A549 (cell line): ENCODE measurements at regions not wholly inside any gene's neighbourhood (a gene's known extent, or its start where the extent isn't known, plus 50 kb on each side); places are given as distances from the start of the nearest gene placed in this dataset.

Experiments used
- ATAC-seq, 2 experiments: fragments of 200-7000 bp in 1 of 2; fragments of >200 bp in 1 of 2; cut with Nextera tagmentation in 1 of 2; cut with Tn5 transposase in 1 of 2; 3 replicates each; pipeline versions ENCODE4 v1.8.0 to v1.9.1; 2018 to 2020; ENCODE audit warnings: mild to moderate bottlenecking in 1 of 2, moderate library complexity in 1 of 2
- CTCF ChIA-PET: fragments of 300-600 bp; sonication (Branson Sonifier 250); formaldehyde crosslinking; extraction: SDS; loops from one replicate; lab custom pipeline; 2021; ENCODE audit warnings: antibody characterized with exemption, inconsistent platforms; lab: Yijun Ruan, JAX
- POLR2A ChIA-PET: fragments of 350-600 bp; formaldehyde crosslinking; extraction: SDS; loops from one replicate; lab custom pipeline; 2021; ENCODE audit warnings: antibody characterized with exemption, inconsistent platforms; lab: Yijun Ruan, JAX
- DNase-seq, 2 experiments: peaks; one replicate each; pipeline versions ENCODE4 v3.0.0 to v3.0.0-alpha.2; 2011 to 2016; ENCODE audit warnings: low read depth in 1 of 2, low spot score in 1 of 2
- FAIRE-seq: peaks from 2 replicates; lab custom pipeline; 2011; peaks lifted over from hg19 to GRCh38; lab: Jason Lieb, UNC
- H3K27ac ChIP-seq, 2 experiments: fragments of >200 bp; sonication (Bioruptor Twin); formaldehyde crosslinking; 3 replicates each; pipeline ENCODE4 v1.5.1; 2016 to 2017
- H3K4me1 ChIP-seq: fragments of >200 bp; sonication (Bioruptor Twin); formaldehyde crosslinking; 3 replicates; pipeline ENCODE4 v1.6.1; 2016
- H3K4me2 ChIP-seq: fragments of >200 bp; sonication (Bioruptor Twin); formaldehyde crosslinking; 3 replicates; pipeline ENCODE4 v1.6.1; 2016
- H3K4me3 ChIP-seq: fragments of >200 bp; sonication (Bioruptor Twin); formaldehyde crosslinking; 3 replicates; pipeline ENCODE4 v1.5.1; 2016
- H3K9me3 ChIP-seq: fragments of >200 bp; sonication (Bioruptor Twin); formaldehyde crosslinking; 3 replicates; pipeline ENCODE4 v1.6.1; 2016
- CBX8 ChIP-seq: fragments of 200-600 bp; sonication (generic); IDR thresholded peaks from 2 replicates; pipeline ENCODE4 v1.6.1; 2016
- CHD2 ChIP-seq: fragments of 150-350 bp; IDR thresholded peaks from 2 replicates; pipeline ENCODE4 v1.6.1; 2014; ENCODE audit warnings: low read length; ENCODE audit not compliant: partially characterized antibody
- CHD4 ChIP-seq: fragments of 200-600 bp; sonication (generic); IDR thresholded peaks from 2 replicates; pipeline ENCODE4 v1.6.1; 2016; ENCODE audit warnings: antibody characterized with exemption, mild to moderate bottlenecking, borderline replicate concordance
- EHF ChIP-seq: fragments of 250-450 bp; sonication (Bioruptor Pico); IDR thresholded peaks from 2 replicates; pipeline ENCODE4 v1.5.0; 2020; ENCODE audit warnings: mild to moderate bottlenecking
- EP300 ChIP-seq, 2 experiments: fragments of >200 bp; sonication (Bioruptor Twin); formaldehyde crosslinking; IDR thresholded peaks; 2 replicates in 1 of 2; 3 replicates in 1 of 2; pipeline ENCODE4 v1.6.1; 2016 to 2017
- FOSL2 ChIP-seq, 2 experiments: fragments of 450-650 bp in 1 of 2; fragments of >200 bp in 1 of 2; sonication (Bioruptor Twin) in 1 of 2; formaldehyde crosslinking; IDR thresholded peaks; 2 replicates each; pipeline versions ENCODE4 v1.5.0 to v1.6.1; 2016 to 2020; ENCODE audit warnings: mild to moderate bottlenecking in 1 of 2, moderate library complexity in 1 of 2
- HOXB13 ChIP-seq: fragments of 250-450 bp; sonication (Bioruptor Pico); IDR thresholded peaks from 2 replicates; pipeline ENCODE4 v1.5.0; 2020; ENCODE audit warnings: low read depth, mild to moderate bottlenecking, moderate library complexity
- JUN ChIP-seq, 2 experiments: fragments of >200 bp; sonication (Bioruptor Twin); formaldehyde crosslinking; IDR thresholded peaks; 2 replicates in 1 of 2; 3 replicates in 1 of 2; pipeline ENCODE4 v1.6.1; 2016 to 2017
- JUNB ChIP-seq: fragments of >200 bp; sonication (Bioruptor Twin); formaldehyde crosslinking; IDR thresholded peaks from 2 replicates; pipeline ENCODE4 v1.6.1; 2016
- KDM1A ChIP-seq: fragments of 200-600 bp; sonication (generic); IDR thresholded peaks from 2 replicates; pipeline ENCODE4 v1.6.1; 2016; ENCODE audit warnings: low read depth, mild to moderate bottlenecking
- KDM5A ChIP-seq: fragments of 200-600 bp; sonication (generic); IDR thresholded peaks from 2 replicates; pipeline ENCODE4 v1.6.1; 2016; ENCODE audit warnings: antibody characterized with exemption, mild to moderate bottlenecking
- NFE2L2 ChIP-seq: fragments of 150-350 bp; conservative IDR thresholded peaks from 2 replicates; pipeline ENCODE4 v1.6.1; 2014; ENCODE audit warnings: low read length
- NR3C1 ChIP-seq: fragments of >200 bp; sonication (Bioruptor Twin); formaldehyde crosslinking; IDR thresholded peaks from 3 replicates; pipeline ENCODE4 v1.6.1; 2017
- PBX3 ChIP-seq: IDR thresholded peaks from 2 replicates; pipeline ENCODE4 v1.6.1; 2012
- POLR2AphosphoS2 ChIP-seq: conservative IDR thresholded peaks from 2 replicates; pipeline ENCODE4 v1.6.1; 2012; ENCODE audit warnings: low read length, improper control_type of control experiment, inconsistent platforms
- TP53 ChIP-seq: fragments of 250-450 bp; sonication (Bioruptor Pico); IDR thresholded peaks from 2 replicates; pipeline ENCODE4 v1.5.0; 2021; ENCODE audit warnings: mild to moderate bottlenecking, moderate library complexity
- ZC3H11A ChIP-seq: fragments of 450-650 bp; IDR thresholded peaks from 2 replicates; pipeline ENCODE4 v1.6.1; 2014; ENCODE audit warnings: antibody characterized with exemption, mild to moderate bottlenecking
- WGBS: methylation state at CpG from one replicate; pipeline ENCODE4 v1.1.6; 2017; ENCODE audit errors: missing lambda C conversion rate; 5-methylcytosine and 5-hydroxymethylcytosine counted together
- TF ChIP-seq, protein P1 (sequence below): fragments of 150-350 bp; IDR thresholded peaks from 2 replicates; pipeline ENCODE4 v1.6.1; 2014; ENCODE audit warnings: low read depth, mild to moderate bottlenecking, low read length

DNA sequence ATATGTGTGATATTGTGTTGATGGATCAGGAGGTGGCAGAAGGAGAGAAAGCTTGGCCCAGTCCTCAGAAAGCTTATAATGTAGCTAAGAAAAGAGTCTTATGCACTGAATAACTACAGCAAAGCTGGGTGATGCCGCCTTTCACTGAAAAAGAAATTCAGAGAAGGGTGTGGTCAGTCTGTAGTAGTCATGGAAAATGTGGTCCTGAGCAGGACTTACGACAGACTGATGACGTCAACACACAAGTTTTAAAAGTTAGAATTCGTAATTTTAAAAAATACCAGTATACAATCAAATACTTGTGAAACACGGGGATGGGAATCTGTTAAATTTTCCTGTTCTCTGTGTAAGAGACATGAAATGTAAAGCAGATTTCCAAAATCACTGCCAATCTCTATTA is 87.0 kb upstream of the RAPGEF2 start (continued):
- no peak for TF ChIP-seq NFE2L2
- TF ChIP-seq PBX3: no peak
- TF ChIP-seq HOXB13 (CRISPR knock-in tag): no peak
- no peak for TF ChIP-seq NR3C1
- no peak for TF ChIP-seq EP300 (IDR thresholded peaks at IDR 0.05)
- TF ChIP-seq, protein P1, sequence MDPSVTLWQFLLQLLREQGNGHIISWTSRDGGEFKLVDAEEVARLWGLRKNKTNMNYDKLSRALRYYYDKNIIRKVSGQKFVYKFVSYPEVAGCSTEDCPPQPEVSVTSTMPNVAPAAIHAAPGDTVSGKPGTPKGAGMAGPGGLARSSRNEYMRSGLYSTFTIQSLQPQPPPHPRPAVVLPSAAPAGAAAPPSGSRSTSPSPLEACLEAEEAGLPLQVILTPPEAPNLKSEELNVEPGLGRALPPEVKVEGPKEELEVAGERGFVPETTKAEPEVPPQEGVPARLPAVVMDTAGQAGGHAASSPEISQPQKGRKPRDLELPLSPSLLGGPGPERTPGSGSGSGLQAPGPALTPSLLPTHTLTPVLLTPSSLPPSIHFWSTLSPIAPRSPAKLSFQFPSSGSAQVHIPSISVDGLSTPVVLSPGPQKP: no peak
- TF ChIP-seq CHD2: no peak

DNA sequence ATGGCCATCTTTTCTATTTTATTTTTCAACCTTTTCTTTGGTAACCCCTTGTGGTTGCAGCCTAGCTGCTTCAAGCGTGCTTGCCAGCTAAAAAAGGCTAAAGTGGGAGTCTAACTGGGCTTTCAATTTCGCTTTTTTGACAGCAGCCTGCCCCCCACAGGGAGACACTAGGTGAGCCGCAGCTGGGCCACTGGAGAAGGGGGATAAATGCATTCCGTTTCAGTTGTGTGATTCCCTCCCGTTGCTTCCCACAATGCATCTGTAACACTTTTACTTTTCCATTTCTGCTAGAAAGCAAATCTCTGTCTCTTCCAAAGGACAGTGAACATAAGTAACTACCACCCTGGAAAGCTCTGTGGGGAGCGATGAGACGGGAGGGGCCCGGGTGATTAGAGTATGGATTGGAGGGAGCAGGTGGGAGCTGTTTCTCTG is 86.3 kb upstream of the RAPGEF2 start:
- no peaks in the 10 kb centered on the region for H3K9me3 ChIP-seq
- no peak for DNase-seq
- no peak overlapping the region for H3K4me2 ChIP-seq
- ATAC-seq: no peak
- ChIA-PET CTCF (no interaction called here), POLR2A (no interaction called here)
- H3K4me3 ChIP-seq: no peak overlapping the region
- H3K27ac ChIP-seq: no peak overlapping the region
- H3K4me1 ChIP-seq: peaks cover 23% of the 10 kb centered on the region
- TF ChIP-seq CBX8 (no peak), POLR2AphosphoS2 (no peak), KDM1A (no peak), TP53 (CRISPR knock-in tag) (no peak), EHF (CRISPR knock-in tag) (no peak), JUN (IDR thresholded peaks at IDR 0.05) (no peak), PBX3 (no peak), CHD4 (no peak)
- FAIRE-seq: no peak
- 75% methylated on average over 8 of the region's 8 CpGs for WGBS

DNA sequence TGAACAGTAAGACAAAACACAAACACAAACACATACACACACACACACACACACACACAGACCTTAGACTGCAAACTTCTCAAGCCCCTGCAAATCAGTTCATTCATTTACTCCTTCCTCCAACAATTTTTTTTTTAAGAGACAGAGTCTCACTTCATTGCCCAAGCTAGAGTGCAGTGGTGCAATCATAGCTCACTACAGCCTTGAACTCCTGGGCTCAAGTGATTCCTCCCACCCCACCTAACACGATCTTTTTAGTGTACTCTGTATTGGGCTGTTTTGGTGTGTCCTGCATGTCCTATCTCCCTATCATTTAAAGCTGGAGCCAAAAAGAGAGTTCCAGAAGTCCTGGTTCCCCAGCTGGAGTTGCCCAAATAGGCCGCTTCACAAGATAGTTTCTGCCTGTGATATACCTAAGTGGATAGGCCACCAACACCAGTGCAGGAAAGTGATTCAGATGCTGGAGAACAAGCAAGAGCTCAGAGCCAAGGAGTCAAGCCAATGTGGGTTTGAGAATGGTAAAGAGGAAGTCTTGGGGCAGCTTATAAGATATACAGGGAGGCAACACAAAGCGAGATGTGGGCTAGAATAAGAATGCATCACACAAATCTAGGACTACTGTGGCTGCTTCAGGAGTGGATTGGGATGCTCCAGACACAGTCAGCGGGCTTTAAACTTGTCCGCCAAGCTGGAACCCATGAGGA is 85.4 kb upstream of the RAPGEF2 start:
- no peak for FAIRE-seq
- no peak overlapping the region for H3K27ac ChIP-seq

GRCh38 chr4:159018062-159018629 is 84.7 kb upstream of the RAPGEF2 start:
- DNase-seq: no peak
- ChIA-PET POLR2A (no interaction called here), CTCF (no interaction called here)
- Histone ChIP-seq H3K27ac (no peak overlapping the region), H3K9me3 (no peaks in the 10 kb centered on the region)
- TF ChIP-seq JUNB: no peak
- TF ChIP-seq, all 56 proteins: peak for 0
- H3K4me1 ChIP-seq: peaks cover 13% of the 10 kb centered on the region
- ATAC-seq (no peak), FAIRE-seq (no peak)
- WGBS: 89% methylated on average over 4 of the region's 4 CpGs
- no peak overlapping the region for H3K4me2 ChIP-seq
- H3K4me3 ChIP-seq: no peak overlapping the region

More for the DNA sequence above, 85.4 kb upstream of the RAPGEF2 start:
- no peak for TF ChIP-seq ZC3H11A
- no peak for TF ChIP-seq TP53 (CRISPR knock-in tag)
- no peak for TF ChIP-seq FOSL2 (IDR thresholded peaks at IDR 0.05)
- no peak for TF ChIP-seq FOSL2 (CRISPR knock-in tag; IDR thresholded peaks at IDR 0.05)
- TF ChIP-seq KDM5A: no peak
- TF ChIP-seq, all 56 proteins: peak for 0
- H3K9me3 ChIP-seq: no peaks in the 10 kb centered on the region
- 81% methylated on average over 5 of the region's 5 CpGs for WGBS
- H3K4me3 ChIP-seq: no peak overlapping the region
- ATAC-seq: no peak
- DNase-seq: no peak
- no peak overlapping the region for H3K4me2 ChIP-seq
- POLR2A ChIA-PET: no interaction called here
- CTCF ChIA-PET: no interaction called here
- peaks cover 15% of the 10 kb centered on the region for H3K4me1 ChIP-seq
